HEK293T (cell line): ENCODE measurements at regions not wholly inside any gene's neighbourhood (a gene's known extent, or its start where the extent isn't known, plus 50 kb on each side); places are given as distances from the start of the nearest gene placed in this dataset.
"Not testable (repeated sequence)": the region's sequence is repeated elsewhere in the genome, so short reads cannot be mapped to it uniquely, and the experiment has no call there.

Experiments
- CTCF ChIA-PET: fragments of 350-600 bp; formaldehyde crosslinking; extraction: SDS; loops from one replicate; lab custom pipeline; 2021; ENCODE audit warnings: antibody characterized with exemption, inconsistent platforms; lab: Yijun Ruan, JAX
- POLR2A ChIA-PET: fragments of 350-600 bp; formaldehyde crosslinking; extraction: SDS; loops from one replicate; lab custom pipeline; 2020; ENCODE audit warnings: antibody characterized with exemption, inconsistent platforms; lab: Yijun Ruan, JAX
- DNase-seq: peaks from one replicate; pipeline ENCODE4 v3.0.0; 2012; ENCODE audit warnings: mixed read lengths; ENCODE audit errors: extremely low spot score
- ARNT ChIP-seq: fragments of 450-650 bp; IDR thresholded peaks from 2 replicates; pipeline ENCODE4 v1.6.1; 2017; ENCODE audit warnings: mild to moderate bottlenecking
- BHLHE40 ChIP-seq: fragments of 450-650 bp; IDR thresholded peaks from 2 replicates; pipeline ENCODE4 v1.6.1; 2016; ENCODE audit warnings: mild to moderate bottlenecking, moderate library complexity, borderline replicate concordance
- CTBP1 ChIP-seq: fragments of 450-650 bp; IDR thresholded peaks from 2 replicates; pipeline ENCODE4 v1.6.1; 2016; ENCODE audit warnings: borderline replicate concordance
- ELF4 ChIP-seq: fragments of 450-650 bp; IDR thresholded peaks from 2 replicates; pipeline ENCODE4 v1.6.1; 2017; ENCODE audit warnings: antibody characterized with exemption
- FOXA1 ChIP-seq: fragments of 450-650 bp; IDR thresholded peaks from 2 replicates; pipeline ENCODE4 v1.6.1; 2016; ENCODE audit warnings: mild to moderate bottlenecking
- FOXK2 ChIP-seq: fragments of 450-650 bp; IDR thresholded peaks from 2 replicates; pipeline ENCODE4 v1.6.1; 2016; ENCODE audit warnings: mild to moderate bottlenecking
- FOXM1 ChIP-seq: fragments of 450-650 bp; IDR thresholded peaks from 2 replicates; pipeline ENCODE4 v1.6.1; 2017; ENCODE audit warnings: mild to moderate bottlenecking, borderline replicate concordance
- HDGF ChIP-seq: fragments of 450-650 bp; IDR thresholded peaks from 2 replicates; pipeline ENCODE4 v1.6.1; 2017; ENCODE audit warnings: antibody characterized with exemption, borderline replicate concordance
- L3MBTL2 ChIP-seq: fragments of 450-650 bp; conservative IDR thresholded peaks from 2 replicates; pipeline ENCODE4 v1.6.1; 2016; ENCODE audit warnings: mild to moderate bottlenecking
- LEF1 ChIP-seq: fragments of 450-650 bp; IDR thresholded peaks from 2 replicates; pipeline ENCODE4 v1.6.1; 2017; ENCODE audit warnings: mild to moderate bottlenecking, borderline replicate concordance
- NFRKB ChIP-seq: fragments of 450-650 bp; IDR thresholded peaks from 2 replicates; pipeline ENCODE4 v1.6.1; 2016; ENCODE audit warnings: mild to moderate bottlenecking, moderate library complexity
- SP1 ChIP-seq: fragments of 450-650 bp; IDR thresholded peaks from 2 replicates; pipeline ENCODE4 v1.6.1; 2017
- SUZ12 ChIP-seq: fragments of 450-650 bp; IDR thresholded peaks from 2 replicates; pipeline ENCODE4 v1.6.1; 2016; ENCODE audit warnings: mild to moderate bottlenecking
- TARDBP ChIP-seq: fragments of 450-650 bp; IDR thresholded peaks from 2 replicates; pipeline ENCODE4 v1.6.1; 2016
- ZNF384 ChIP-seq: fragments of 450-650 bp; IDR thresholded peaks from 2 replicates; pipeline ENCODE4 v1.6.1; 2016
- TF ChIP-seq, protein P1 (sequence below): fragments of 450-650 bp; IDR thresholded peaks from 2 replicates; pipeline ENCODE4 v1.6.1; 2016

DNA sequence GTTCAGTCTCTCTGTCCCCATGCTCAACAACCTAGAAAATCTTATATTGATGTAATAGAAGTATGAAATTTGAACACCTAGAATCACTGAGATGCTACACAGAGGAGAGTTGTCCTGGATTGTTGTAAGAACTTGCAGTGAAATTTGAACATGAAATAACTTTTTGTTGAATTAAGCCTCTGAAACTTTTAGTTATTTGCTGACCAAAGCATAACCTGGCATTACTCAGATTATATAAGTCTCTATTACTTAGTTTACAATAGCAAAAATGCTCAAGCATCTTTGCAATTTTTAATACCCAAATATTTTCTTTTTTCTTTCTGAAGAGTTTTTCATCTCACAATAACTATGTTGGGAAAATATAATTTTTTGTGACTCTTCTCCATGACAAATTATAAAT lies 630.7 kb upstream of the ACO1 start:
- POLR2A ChIA-PET, result no interaction called here
- CTCF ChIA-PET, result no interaction called here
- DNase-seq, result no peak
- TF ChIP-seq FOXA1 (no peak), FOXK2 (no peak), ARNT (no peak), HDGF (no peak), NFRKB (no peak), ZNF384 (no peak), L3MBTL2 (no peak), SP1 (no peak), ELF4 (no peak), TARDBP (no peak), CTBP1 (no peak)
- TF ChIP-seq, protein P1, sequence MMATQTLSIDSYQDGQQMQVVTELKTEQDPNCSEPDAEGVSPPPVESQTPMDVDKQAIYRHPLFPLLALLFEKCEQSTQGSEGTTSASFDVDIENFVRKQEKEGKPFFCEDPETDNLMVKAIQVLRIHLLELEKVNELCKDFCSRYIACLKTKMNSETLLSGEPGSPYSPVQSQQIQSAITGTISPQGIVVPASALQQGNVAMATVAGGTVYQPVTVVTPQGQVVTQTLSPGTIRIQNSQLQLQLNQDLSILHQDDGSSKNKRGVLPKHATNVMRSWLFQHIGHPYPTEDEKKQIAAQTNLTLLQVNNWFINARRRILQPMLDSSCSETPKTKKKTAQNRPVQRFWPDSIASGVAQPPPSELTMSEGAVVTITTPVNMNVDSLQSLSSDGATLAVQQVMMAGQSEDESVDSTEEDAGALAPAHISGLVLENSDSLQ, result no peak

DNA sequence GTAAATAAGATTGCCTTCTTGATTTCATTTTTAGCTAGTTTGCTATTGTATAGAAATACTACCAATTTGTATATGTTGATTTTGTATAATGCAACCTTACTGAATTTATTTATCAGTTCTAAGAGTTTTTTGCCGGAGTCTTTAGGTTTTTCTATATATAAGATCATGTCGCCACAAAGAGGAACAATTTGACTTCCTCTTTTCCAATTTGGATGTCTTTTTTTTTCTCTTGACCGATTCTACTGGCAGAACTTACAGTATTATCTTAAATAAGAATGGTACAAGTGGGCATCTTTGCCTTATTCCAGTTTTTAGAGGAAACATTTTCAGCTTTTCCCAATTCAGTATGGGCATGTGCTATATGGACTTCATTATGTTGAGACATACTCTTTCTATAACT lies 624.7 kb upstream of the ACO1 start:
- ChIA-PET CTCF (no interaction called here), POLR2A (no interaction called here)
- DNase-seq, result no peak
- TF ChIP-seq BHLHE40 (no peak), HDGF (no peak), FOXM1 (no peak), ARNT (no peak), FOXK2 (no peak), L3MBTL2 (no peak), CTBP1 (no peak)

DNA sequence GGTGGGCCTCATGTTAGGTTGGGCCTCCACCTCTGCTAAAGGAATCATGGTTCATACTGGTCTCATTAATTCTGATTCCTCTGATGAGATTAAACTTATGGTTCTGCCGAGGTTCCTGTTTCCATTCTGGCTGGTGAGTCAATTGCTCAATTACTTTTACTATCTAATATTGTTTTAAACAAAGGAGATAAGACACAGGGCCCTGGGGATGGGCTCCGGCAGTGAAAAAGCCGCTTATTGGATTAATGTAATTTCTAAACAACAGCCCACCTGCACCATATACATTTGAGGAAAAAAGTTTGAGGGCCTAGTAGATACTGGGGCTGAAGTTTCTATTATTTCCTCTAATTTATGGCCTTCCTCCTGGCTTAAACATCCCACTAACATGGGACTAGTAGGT lies 610.4 kb upstream of the ACO1 start:
- POLR2A ChIA-PET, DNase-seq: not testable (repeated sequence)

DNA sequence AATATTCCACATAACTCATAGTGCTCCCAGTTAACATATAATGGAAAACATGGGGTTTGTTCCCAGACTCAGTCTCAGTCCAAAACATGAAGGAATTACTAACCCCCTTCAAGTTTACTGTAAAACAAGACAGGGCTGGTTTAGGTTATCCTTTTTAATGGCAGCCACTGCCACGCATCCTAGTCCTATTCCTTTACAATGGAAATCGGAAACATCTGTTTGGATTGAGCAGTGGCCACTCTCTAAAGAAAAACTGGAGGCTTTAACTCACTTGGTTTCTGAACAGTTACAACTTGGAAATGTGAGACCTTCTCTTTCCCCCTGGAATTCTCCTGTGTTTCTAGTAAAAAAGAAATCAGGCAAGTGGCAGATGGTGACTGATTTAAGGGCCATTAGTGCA lies 609.9 kb upstream of the ACO1 start:
- DNase-seq, result no peak
- ChIA-PET POLR2A (no interaction called here), CTCF (no interaction called here)
- TF ChIP-seq CTBP1, result no peak
- TF ChIP-seq ARNT, result no peak
- TF ChIP-seq ZNF384, result no peak
- no peak for TF ChIP-seq LEF1
- no peak for TF ChIP-seq SUZ12
- TF ChIP-seq HDGF, result no peak
- no peak for TF ChIP-seq BHLHE40
- no peak for TF ChIP-seq NFRKB
- TF ChIP-seq SP1, result no peak
- TF ChIP-seq FOXA1, result no peak
- TF ChIP-seq, protein P1, result no peak
- no peak for TF ChIP-seq FOXM1
- TF ChIP-seq L3MBTL2, result no peak
- TF ChIP-seq TARDBP, result no peak
- TF ChIP-seq ELF4, result no peak
- no peak for TF ChIP-seq FOXK2

More for the DNA sequence above, 610.4 kb upstream of the ACO1 start:
- CTCF ChIA-PET, result not testable (repeated sequence)

DNA sequence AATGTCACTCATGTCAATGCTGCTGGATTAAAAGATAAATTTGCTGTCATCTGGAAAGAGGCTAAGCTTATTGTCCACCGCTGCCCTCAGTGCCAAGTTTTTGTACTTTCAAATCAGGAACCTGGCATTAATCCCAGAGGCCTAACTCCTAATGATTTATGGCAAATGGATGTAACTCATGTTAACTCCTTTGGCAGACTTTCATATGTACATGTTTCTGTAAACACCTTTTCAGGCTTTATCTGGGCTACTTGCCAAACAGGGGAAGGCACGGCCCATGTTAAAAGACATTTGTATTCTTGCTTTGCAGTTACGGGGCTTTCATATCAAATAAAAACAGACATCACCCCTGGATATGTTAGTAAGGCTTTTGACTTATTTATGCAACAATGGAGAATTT lies 608.0 kb upstream of the ACO1 start:
- ChIA-PET CTCF (no interaction called here), POLR2A (no interaction called here)
- DNase-seq, result no peak
- TF ChIP-seq BHLHE40, result no peak

DNA sequence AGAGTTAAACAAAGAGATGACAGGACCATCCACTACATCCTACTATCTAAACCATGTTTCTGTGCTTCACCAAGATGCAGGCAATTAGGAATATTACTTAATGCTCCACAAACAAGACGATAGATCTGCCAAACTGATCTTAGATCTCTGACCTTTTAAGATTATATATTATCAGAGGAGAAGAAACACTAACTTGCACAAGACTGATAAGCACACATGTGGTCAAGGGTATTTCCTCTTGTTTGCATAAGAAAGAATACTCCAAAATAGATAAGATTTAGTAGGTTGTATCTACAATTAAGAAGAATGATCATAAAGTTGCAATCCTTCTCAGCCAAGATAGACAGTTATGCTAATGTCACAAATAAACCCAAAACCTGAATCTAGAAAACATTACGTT lies 601.0 kb upstream of the ACO1 start:
- POLR2A ChIA-PET, result no interaction called here
- CTCF ChIA-PET, result no interaction called here
- DNase-seq, result no peak
- TF ChIP-seq FOXA1 (no peak), TARDBP (no peak), BHLHE40 (no peak), NFRKB (no peak), HDGF (no peak), L3MBTL2 (no peak), SUZ12 (no peak), ZNF384 (no peak), SP1 (no peak), FOXM1 (no peak), LEF1 (no peak), ELF4 (no peak)
- TF ChIP-seq, protein P1, result no peak

DNA sequence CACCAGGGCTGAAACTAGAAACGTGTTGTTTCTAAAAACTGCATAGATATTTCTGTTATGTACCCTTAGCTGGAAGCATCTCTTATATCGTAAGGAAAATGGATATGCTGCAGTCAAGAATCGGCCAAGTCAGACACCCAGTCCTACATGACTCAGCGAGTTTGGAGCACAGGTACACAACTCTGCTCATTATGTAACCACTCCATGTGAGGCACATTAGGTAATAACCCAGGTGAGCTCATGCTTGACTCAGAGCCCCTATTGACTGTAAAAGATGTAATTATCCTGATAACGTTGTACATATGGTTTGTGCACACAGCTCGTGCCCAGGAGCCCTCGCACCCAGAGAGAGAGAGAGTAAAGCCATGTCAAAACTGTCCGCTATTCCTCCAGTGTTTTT lies 593.7 kb upstream of the ACO1 start:
- ChIA-PET CTCF (no interaction called here), POLR2A (no interaction called here)
- TF ChIP-seq, protein P1, result no peak
- TF ChIP-seq L3MBTL2, result no peak
- TF ChIP-seq HDGF, result no peak
- TF ChIP-seq ELF4, result no peak
- TF ChIP-seq ZNF384, result no peak
- no peak for TF ChIP-seq ARNT
- TF ChIP-seq BHLHE40, result no peak
- no peak for TF ChIP-seq FOXK2
- TF ChIP-seq FOXM1, result no peak
- TF ChIP-seq TARDBP, result no peak
- TF ChIP-seq SP1, result no peak
- TF ChIP-seq CTBP1, result no peak
- TF ChIP-seq SUZ12, result no peak
- no peak for TF ChIP-seq NFRKB
- TF ChIP-seq FOXA1, result no peak
- no peak for TF ChIP-seq LEF1
- DNase-seq, result no peak
